ENCODE measurements at regions not wholly inside any gene's neighbourhood (a gene's known extent, or its start where the extent isn't known, plus 50 kb on each side); places are given as distances from the start of the nearest gene placed in this dataset.

DNA sequence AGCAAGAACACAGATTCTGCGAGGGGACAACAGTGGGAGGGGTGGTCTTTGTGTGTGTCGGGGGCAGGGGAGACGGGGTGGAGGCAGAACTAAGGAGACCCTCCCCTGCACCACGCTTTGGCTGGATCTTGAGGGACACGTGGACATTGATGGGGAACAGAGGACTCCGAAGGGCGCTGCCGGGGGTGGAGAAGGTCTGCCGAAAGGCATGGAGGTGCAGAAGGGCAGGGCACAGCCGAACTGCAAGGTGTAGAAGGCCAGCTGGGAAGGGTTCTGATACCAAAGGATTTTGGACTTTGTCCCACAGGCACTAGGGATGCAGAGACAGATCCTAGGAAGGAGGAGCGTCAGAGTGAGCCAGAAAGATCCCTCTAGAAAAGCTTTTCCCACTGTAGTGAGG lies 107.7 kb upstream of the SYT13 start:
- no peaks in the 10 kb centered on the region for H3K79me2 ChIP-seq (ENCODE audit: insufficient read depth, low read length)
- no peak overlapping the region for H3K9ac ChIP-seq (ENCODE audit: insufficient read depth, low read length, poor library complexity, severe bottlenecking)
- H3K9me3 ChIP-seq (replicated peaks in 1 of 2; ENCODE audit: control insufficient read depth in 1 of 2, insufficient read depth in 1 of 2, low read length in 2 of 2), result no peaks in the 10 kb centered on the region
- no peaks in the 10 kb centered on the region for H3K4me1 Mint-ChIP-seq
- TF ChIP-seq, protein P1, sequence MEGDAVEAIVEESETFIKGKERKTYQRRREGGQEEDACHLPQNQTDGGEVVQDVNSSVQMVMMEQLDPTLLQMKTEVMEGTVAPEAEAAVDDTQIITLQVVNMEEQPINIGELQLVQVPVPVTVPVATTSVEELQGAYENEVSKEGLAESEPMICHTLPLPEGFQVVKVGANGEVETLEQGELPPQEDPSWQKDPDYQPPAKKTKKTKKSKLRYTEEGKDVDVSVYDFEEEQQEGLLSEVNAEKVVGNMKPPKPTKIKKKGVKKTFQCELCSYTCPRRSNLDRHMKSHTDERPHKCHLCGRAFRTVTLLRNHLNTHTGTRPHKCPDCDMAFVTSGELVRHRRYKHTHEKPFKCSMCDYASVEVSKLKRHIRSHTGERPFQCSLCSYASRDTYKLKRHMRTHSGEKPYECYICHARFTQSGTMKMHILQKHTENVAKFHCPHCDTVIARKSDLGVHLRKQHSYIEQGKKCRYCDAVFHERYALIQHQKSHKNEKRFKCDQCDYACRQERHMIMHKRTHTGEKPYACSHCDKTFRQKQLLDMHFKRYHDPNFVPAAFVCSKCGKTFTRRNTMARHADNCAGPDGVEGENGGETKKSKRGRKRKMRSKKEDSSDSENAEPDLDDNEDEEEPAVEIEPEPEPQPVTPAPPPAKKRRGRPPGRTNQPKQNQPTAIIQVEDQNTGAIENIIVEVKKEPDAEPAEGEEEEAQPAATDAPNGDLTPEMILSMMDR (IDR thresholded peaks at IDR 0.05), result no peak
- DNase-seq, result no peak
- H3K27me3 Mint-ChIP-seq (ENCODE audit: low read depth in 3 of 3), result peaks cover 7 to 31% (median 18%) of the 10 kb centered on the region in 3 donors
- no peak overlapping the region for H3K27ac Mint-ChIP-seq
- H2AFZ ChIP-seq (ENCODE audit: insufficient read depth, low read depth, low read length, poor library complexity, severe bottlenecking), result no peak overlapping the region
- H3K36me3 ChIP-seq (replicated peaks in 1 of 2; ENCODE audit: control insufficient read depth in 1 of 2, insufficient read depth in 2 of 2, low read length in 2 of 2), result no peaks in the 10 kb centered on the region
- no peak overlapping the region for H3K27ac ChIP-seq (ENCODE audit: low read depth in 1 of 2, low read length in 2 of 2)
- 100% methylated on average over 7 of the region's 11 CpGs for WGBS (ENCODE audit: insufficient coverage)
- H3K4me1 ChIP-seq (ENCODE audit: control insufficient read depth in 1 of 2, insufficient read depth in 2 of 2, low read length in 2 of 2), result no peaks in the 10 kb centered on the region
- H3K4me2 ChIP-seq (replicated peaks; ENCODE audit: extremely low read depth, low read length, poor library complexity, severe bottlenecking), result no peak overlapping the region
- H3K4me3 Mint-ChIP-seq, result no peak overlapping the region
- H3K9me3 Mint-ChIP-seq, result no peaks in the 10 kb centered on the region
- intact Hi-C loops (cut with micrococcal nuclease), result no loop called here
- no peak overlapping the region for H3K4me3 ChIP-seq (replicated peaks in 1 of 3; ENCODE audit: low read depth in 2 of 3, low read length in 3 of 3)
- peaks cover 0 to 2% of the 10 kb centered on the region in 2 donors for H3K27me3 ChIP-seq (ENCODE audit: control insufficient read depth in 2 of 2, insufficient read depth in 2 of 2, low read length in 2 of 2)
- H3K36me3 Mint-ChIP-seq, result no peaks in the 10 kb centered on the region
- no peaks in the 10 kb centered on the region for H4K20me1 ChIP-seq (ENCODE audit: insufficient read depth, low read length)

DNA sequence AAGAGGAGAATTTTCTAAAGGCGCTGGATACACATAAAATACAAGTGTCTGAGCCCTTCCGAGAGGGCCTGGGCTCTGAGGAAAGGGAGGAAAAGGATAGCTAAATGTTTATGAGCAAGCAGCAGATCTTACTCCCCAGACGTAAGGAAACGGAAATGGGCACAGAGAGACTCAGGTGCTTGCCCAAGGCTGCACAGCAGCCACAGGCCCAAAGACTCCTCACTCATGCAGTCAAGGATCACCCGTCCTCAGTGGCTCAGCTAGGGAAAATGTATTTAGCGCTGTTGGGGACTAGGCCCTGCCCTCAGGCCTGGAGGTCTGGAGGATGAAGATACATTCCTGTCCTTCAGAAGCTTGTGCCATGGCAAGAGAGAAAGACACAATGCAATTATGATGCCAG lies 107.2 kb upstream of the SYT13 start:
- WGBS (ENCODE audit: insufficient coverage), result 78% methylated on average over 5 of the region's 6 CpGs
- Mint-ChIP-seq H3K9me3 (no peaks in the 10 kb centered on the region), H3K27ac (no peak overlapping the region)

More for the DNA sequence above, 107.2 kb upstream of the SYT13 start:
- intact Hi-C loops (cut with micrococcal nuclease), result no loop called here
- H3K9ac ChIP-seq (ENCODE audit: insufficient read depth, low read length, poor library complexity, severe bottlenecking), result no peak overlapping the region
- H3K27me3 ChIP-seq (ENCODE audit: control insufficient read depth in 2 of 2, insufficient read depth in 2 of 2, low read length in 2 of 2), result peaks cover 0 to 2% of the 10 kb centered on the region in 2 donors
- no peaks in the 10 kb centered on the region for H3K9me3 ChIP-seq (replicated peaks in 1 of 2; ENCODE audit: control insufficient read depth in 1 of 2, insufficient read depth in 1 of 2, low read length in 2 of 2)
- no peak overlapping the region for H3K4me3 ChIP-seq (replicated peaks in 1 of 3; ENCODE audit: low read depth in 2 of 3, low read length in 3 of 3)
- H3K4me1 ChIP-seq (ENCODE audit: control insufficient read depth in 1 of 2, insufficient read depth in 2 of 2, low read length in 2 of 2), result no peaks in the 10 kb centered on the region
- H2AFZ ChIP-seq (ENCODE audit: insufficient read depth, low read depth, low read length, poor library complexity, severe bottlenecking), result no peak overlapping the region
- DNase-seq, result no peak
- H3K4me3 Mint-ChIP-seq, result no peak overlapping the region
- no peaks in the 10 kb centered on the region for H3K79me2 ChIP-seq (ENCODE audit: insufficient read depth, low read length)
- no peaks in the 10 kb centered on the region for H4K20me1 ChIP-seq (ENCODE audit: insufficient read depth, low read length)
- H3K36me3 ChIP-seq (replicated peaks in 1 of 2; ENCODE audit: control insufficient read depth in 1 of 2, insufficient read depth in 2 of 2, low read length in 2 of 2), result no peaks in the 10 kb centered on the region
- TF ChIP-seq, protein P1 (IDR thresholded peaks at IDR 0.05), result no peak
- no peaks in the 10 kb centered on the region for H3K36me3 Mint-ChIP-seq
- H3K4me2 ChIP-seq (replicated peaks; ENCODE audit: extremely low read depth, low read length, poor library complexity, severe bottlenecking), result no peak overlapping the region
- no peaks in the 10 kb centered on the region for H3K4me1 Mint-ChIP-seq
- H3K27ac ChIP-seq (ENCODE audit: low read depth in 1 of 2, low read length in 2 of 2), result no peak overlapping the region
- H3K27me3 Mint-ChIP-seq (ENCODE audit: low read depth in 3 of 3), result peaks cover 6 to 32% (median 19%) of the 10 kb centered on the region in 3 donors
